ENCODE measurements at regions not wholly inside any gene's neighbourhood (a gene's known extent, or its start where the extent isn't known, plus 50 kb on each side); places are given as distances from the start of the nearest gene placed in this dataset.

DNA sequence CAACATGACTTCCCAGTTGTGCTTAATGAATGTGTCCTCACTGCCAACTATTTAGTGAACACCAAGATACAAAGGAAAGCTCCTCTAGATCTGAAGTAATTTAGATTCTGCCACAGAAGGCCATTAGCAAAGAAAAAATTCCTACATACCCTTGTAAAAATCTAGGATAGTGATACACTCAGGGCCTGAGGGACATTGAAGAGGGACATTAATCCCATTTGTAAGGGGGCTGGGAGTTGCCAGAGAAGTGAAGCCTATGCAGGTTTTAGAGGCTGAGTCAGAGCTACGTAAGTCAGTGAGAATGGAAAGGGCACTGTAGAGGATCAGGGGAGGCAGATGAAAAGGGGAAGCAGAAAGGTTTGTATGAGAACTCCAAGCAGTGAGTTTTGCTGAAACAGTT lies 286.9 kb upstream of the TARS1 start:
- no peak overlapping the region for H3K4me3 Mint-ChIP-seq

DNA sequence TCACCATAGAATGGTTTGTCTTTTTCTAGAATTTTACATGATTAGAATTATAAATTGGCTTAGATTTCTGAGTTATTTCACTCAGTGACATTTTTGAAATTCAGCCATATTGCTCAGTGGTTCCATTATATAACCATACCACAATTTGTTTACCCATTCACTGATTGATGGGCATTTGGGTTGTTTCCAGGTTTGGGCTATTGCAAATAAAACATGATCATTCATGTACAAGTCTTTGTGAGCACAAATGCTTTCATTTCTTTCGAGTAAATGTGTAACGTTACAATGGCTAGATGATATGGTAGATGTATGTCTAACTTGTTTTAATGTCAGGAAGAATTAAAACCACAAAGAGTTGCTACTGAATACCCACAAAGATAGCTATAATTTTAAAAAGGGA lies 279.9 kb upstream of the TARS1 start:
- no peaks in the 10 kb centered on the region for H3K36me3 Mint-ChIP-seq
- H3K9me3 Mint-ChIP-seq, result peaks cover 3 to 4% of the 10 kb centered on the region in 2 donors
- 6% methylated on average over 2 of the region's 2 CpGs for WGBS (ENCODE audit: insufficient coverage)
- DNase-seq (no peak), ATAC-seq (no peak)
- H3K4me3 Mint-ChIP-seq, result no peak overlapping the region
- Histone ChIP-seq H3K4me1 (ENCODE audit: control insufficient read depth, insufficient read depth, low read length) (no peaks in the 10 kb centered on the region), H3K9me3 (ENCODE audit: control insufficient read depth, insufficient read depth, low read length) (no peaks in the 10 kb centered on the region), H3K4me3 (ENCODE audit: low read length) (no peak overlapping the region), H3K27ac (ENCODE audit: low read length) (no peak overlapping the region), H3K36me3 (ENCODE audit: control insufficient read depth, insufficient read depth, low read length) (no peaks in the 10 kb centered on the region), H3K27me3 (ENCODE audit: control insufficient read depth, insufficient read depth, low read length) (no peaks in the 10 kb centered on the region)
- TF ChIP-seq, protein P1, sequence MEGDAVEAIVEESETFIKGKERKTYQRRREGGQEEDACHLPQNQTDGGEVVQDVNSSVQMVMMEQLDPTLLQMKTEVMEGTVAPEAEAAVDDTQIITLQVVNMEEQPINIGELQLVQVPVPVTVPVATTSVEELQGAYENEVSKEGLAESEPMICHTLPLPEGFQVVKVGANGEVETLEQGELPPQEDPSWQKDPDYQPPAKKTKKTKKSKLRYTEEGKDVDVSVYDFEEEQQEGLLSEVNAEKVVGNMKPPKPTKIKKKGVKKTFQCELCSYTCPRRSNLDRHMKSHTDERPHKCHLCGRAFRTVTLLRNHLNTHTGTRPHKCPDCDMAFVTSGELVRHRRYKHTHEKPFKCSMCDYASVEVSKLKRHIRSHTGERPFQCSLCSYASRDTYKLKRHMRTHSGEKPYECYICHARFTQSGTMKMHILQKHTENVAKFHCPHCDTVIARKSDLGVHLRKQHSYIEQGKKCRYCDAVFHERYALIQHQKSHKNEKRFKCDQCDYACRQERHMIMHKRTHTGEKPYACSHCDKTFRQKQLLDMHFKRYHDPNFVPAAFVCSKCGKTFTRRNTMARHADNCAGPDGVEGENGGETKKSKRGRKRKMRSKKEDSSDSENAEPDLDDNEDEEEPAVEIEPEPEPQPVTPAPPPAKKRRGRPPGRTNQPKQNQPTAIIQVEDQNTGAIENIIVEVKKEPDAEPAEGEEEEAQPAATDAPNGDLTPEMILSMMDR (IDR thresholded peaks at IDR 0.05), result no peak
- no peak overlapping the region for H3K27ac Mint-ChIP-seq
- intact Hi-C loops (cut with micrococcal nuclease), result no loop called here
- peaks cover 0 to 6% of the 10 kb centered on the region in 2 donors for H3K4me1 Mint-ChIP-seq
- no peaks in the 10 kb centered on the region for H3K27me3 Mint-ChIP-seq (ENCODE audit: low read depth in 2 of 2)

More for the DNA sequence above, 286.9 kb upstream of the TARS1 start:
- ATAC-seq (no peak), DNase-seq (no peak)
- H3K27me3 Mint-ChIP-seq (ENCODE audit: low read depth in 2 of 2), result no peaks in the 10 kb centered on the region
- no peak overlapping the region for H3K4me3 ChIP-seq (ENCODE audit: low read length)
- no peaks in the 10 kb centered on the region for H3K36me3 ChIP-seq (ENCODE audit: control insufficient read depth, insufficient read depth, low read length)
- no peak overlapping the region for H3K27ac ChIP-seq (ENCODE audit: low read length)
- no peaks in the 10 kb centered on the region for H3K9me3 ChIP-seq (ENCODE audit: control insufficient read depth, insufficient read depth, low read length)
- no peak overlapping the region for H3K27ac Mint-ChIP-seq
- H3K4me1 Mint-ChIP-seq, result peaks cover 0 to 6% of the 10 kb centered on the region in 2 donors
- intact Hi-C loops (cut with micrococcal nuclease), result no loop called here
- H3K9me3 Mint-ChIP-seq, result peaks cover under 1 to 7% of the 10 kb centered on the region in 2 donors
- WGBS (ENCODE audit: insufficient coverage), result 88% methylated on average over 1 of the region's 1 CpG
- TF ChIP-seq, protein P1 (IDR thresholded peaks at IDR 0.05), result no peak
- H3K4me1 ChIP-seq (ENCODE audit: control insufficient read depth, insufficient read depth, low read length), result no peaks in the 10 kb centered on the region
- no peaks in the 10 kb centered on the region for H3K36me3 Mint-ChIP-seq
- no peaks in the 10 kb centered on the region for H3K27me3 ChIP-seq (ENCODE audit: control insufficient read depth, insufficient read depth, low read length)

DNA sequence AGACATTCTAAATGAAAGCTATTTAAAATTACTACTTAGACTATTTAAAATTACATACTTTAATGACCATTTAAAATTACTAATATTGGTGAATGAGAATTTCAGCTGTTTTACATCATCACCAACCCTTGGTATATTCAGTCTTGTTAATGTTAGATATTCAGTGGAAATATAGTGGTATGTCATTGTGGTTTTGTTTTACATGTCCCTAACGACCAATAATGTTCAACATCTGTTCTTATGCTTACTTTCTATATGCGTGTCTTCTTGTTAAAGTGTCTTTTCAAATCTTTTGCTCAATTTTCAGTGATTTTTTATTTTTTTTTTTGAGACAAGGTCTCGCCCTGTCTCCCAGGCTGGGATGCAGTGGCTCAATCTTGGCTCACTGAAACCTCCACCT lies 279.3 kb upstream of the TARS1 start:
- Mint-ChIP-seq H3K9me3 (peaks cover 4% of the 10 kb centered on the region in 2 donors), H3K4me3 (no peak overlapping the region), H3K4me1 (peaks cover 0 to 6% of the 10 kb centered on the region in 2 donors), H3K36me3 (no peaks in the 10 kb centered on the region), H3K27ac (no peak overlapping the region), H3K27me3 (ENCODE audit: low read depth in 2 of 2) (no peaks in the 10 kb centered on the region)
- ATAC-seq (no peak), DNase-seq (no peak)
- H3K4me1 ChIP-seq (ENCODE audit: control insufficient read depth, insufficient read depth, low read length), result no peaks in the 10 kb centered on the region
- WGBS (ENCODE audit: insufficient coverage), result 66% methylated on average over 3 of the region's 3 CpGs
- H3K27ac ChIP-seq (ENCODE audit: low read length), result no peak overlapping the region
- H3K36me3 ChIP-seq (ENCODE audit: control insufficient read depth, insufficient read depth, low read length), result no peaks in the 10 kb centered on the region
- H3K4me3 ChIP-seq (ENCODE audit: low read length), result no peak overlapping the region
- H3K9me3 ChIP-seq (ENCODE audit: control insufficient read depth, insufficient read depth, low read length), result no peaks in the 10 kb centered on the region
- intact Hi-C loops (cut with micrococcal nuclease), result no loop called here
- TF ChIP-seq, protein P1 (IDR thresholded peaks at IDR 0.05), result no peak
- H3K27me3 ChIP-seq (ENCODE audit: control insufficient read depth, insufficient read depth, low read length), result no peaks in the 10 kb centered on the region

DNA sequence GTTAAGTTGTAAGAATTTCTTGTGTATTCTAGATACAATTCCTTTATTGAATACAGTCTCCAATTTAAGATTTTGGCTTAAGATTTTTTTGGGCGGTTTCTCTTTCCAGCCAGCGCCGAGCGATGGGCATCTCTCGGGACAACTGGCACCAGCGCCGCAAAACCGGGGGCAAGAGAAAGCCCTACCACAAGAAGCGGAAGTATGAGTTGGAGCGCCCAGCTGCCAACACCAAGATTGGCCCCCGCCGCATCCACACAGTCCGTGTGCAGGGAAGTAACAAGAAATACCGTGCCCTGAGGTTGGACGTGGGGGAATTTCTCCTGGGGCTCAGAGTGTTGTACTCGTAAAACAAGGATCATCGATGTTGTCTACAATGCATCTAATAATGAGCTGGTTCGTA lies 278.7 kb upstream of the TARS1 start:
- ATAC-seq (no peak), DNase-seq (no peak)
- Histone ChIP-seq H3K27ac (ENCODE audit: low read length) (no peak overlapping the region), H3K27me3 (ENCODE audit: control insufficient read depth, insufficient read depth, low read length) (no peaks in the 10 kb centered on the region), H3K9me3 (ENCODE audit: control insufficient read depth, insufficient read depth, low read length) (no peaks in the 10 kb centered on the region), H3K4me1 (ENCODE audit: control insufficient read depth, insufficient read depth, low read length) (no peaks in the 10 kb centered on the region), H3K4me3 (ENCODE audit: low read length) (no peak overlapping the region), H3K36me3 (ENCODE audit: control insufficient read depth, insufficient read depth, low read length) (no peaks in the 10 kb centered on the region)
- Mint-ChIP-seq H3K27ac (no peak overlapping the region), H3K27me3 (ENCODE audit: low read depth in 2 of 2) (no peaks in the 10 kb centered on the region), H3K9me3 (peaks cover 4% of the 10 kb centered on the region in 2 donors), H3K4me3 (no peak overlapping the region), H3K4me1 (peaks cover 0 to 6% of the 10 kb centered on the region in 2 donors), H3K36me3 (no peaks in the 10 kb centered on the region)
- intact Hi-C loops (cut with micrococcal nuclease), result no loop called here
- TF ChIP-seq, protein P1 (IDR thresholded peaks at IDR 0.05), result no peak
- 96% methylated on average over 18 of the region's 18 CpGs for WGBS (ENCODE audit: insufficient coverage)

All from natural killer cell (primary cell).